ENCODE measurements at regions not wholly inside any gene's neighbourhood (a gene's known extent, or its start where the extent isn't known, plus 50 kb on each side); places are given as distances from the start of the nearest gene placed in this dataset.

GRCh38 chr7:131619336-131620305 is 63.2 kb upstream of the PODXL start:
- ChIA-PET CTCF (interaction anchor here (0.9 to 2.3 kb wide), 4 partner anchors 14 to 78 kb away, joined by 3 to 13 read pairs (median 3); no protein-coding TSS in a partner anchor), POLR2A (no interaction called here)
- peak overlapping the region; percentile 56; the same call in 1 of the 2 replicates for H2AFZ ChIP-seq (ENCODE audit: low read depth)
- H3F3A ChIP-seq (replicated peaks; ENCODE audit: insufficient read depth) = peaks cover 29% of the 10 kb centered on the region
- H3K36me3 ChIP-seq (replicated peaks in 1 of 2; ENCODE audit: control insufficient read depth in 1 of 2, insufficient read depth in 2 of 2, low read length in 1 of 2) = no peaks in the 10 kb centered on the region
- 86% methylated on average over 9 of the region's 10 CpGs for WGBS (ENCODE audit: low lambda C conversion rate)
- H3K9me2 ChIP-seq = no peaks in the 10 kb centered on the region
- H3K4me3 ChIP-seq (ENCODE audit: low read depth in 2 of 2, low read length in 1 of 2) = no peak overlapping the region
- H3K9ac ChIP-seq = peak overlapping the region; percentile 22; the same call in 1 of the 2 replicates
- DNase-seq = no peak
- H3K4me1 ChIP-seq (ENCODE audit: control insufficient read depth in 1 of 2, insufficient read depth in 2 of 2, low read depth in 1 of 2, low read length in 1 of 2) = peaks cover 14 to 24% of the 10 kb centered on the region in 2 experiments; a peak in 3 of 4 replicates
- peak overlapping the region in 1 of 2 experiments; percentile 57; a peak in 2 of 4 replicates for H3K27ac ChIP-seq (ENCODE audit: low read depth in 2 of 2, low read length in 1 of 2)
- no peaks in the 10 kb centered on the region for H3K27me3 ChIP-seq (ENCODE audit: insufficient read depth)
- TF ChIP-seq NFIC (IDR thresholded peaks at IDR 0.05; ENCODE audit: borderline replicate concordance) = no peak
- no peak for TF ChIP-seq PBX3 (IDR thresholded peaks at IDR 0.05)
- no peak for TF ChIP-seq GATA2 (CRISPR knock-in tag; IDR thresholded peaks at IDR 0.05)
- TF ChIP-seq JUND (IDR thresholded peaks at IDR 0.05) = no peak
- no peak for TF ChIP-seq FOSL2 (IDR thresholded peaks at IDR 0.05; ENCODE audit: borderline replicate concordance, low read depth)
- no peak for TF ChIP-seq MXI1 (IDR thresholded peaks at IDR 0.05; ENCODE audit: low read depth, low read length)
- no peak for TF ChIP-seq MAX (IDR thresholded peaks at IDR 0.05; ENCODE audit: low read depth)
- TF ChIP-seq IRF3 (IDR thresholded peaks at IDR 0.05; ENCODE audit: low read depth, low read length) = no peak
- no peak for TF ChIP-seq SIN3A (IDR thresholded peaks at IDR 0.05; ENCODE audit: borderline replicate concordance, low read depth, low read length)
- TF ChIP-seq RFX5 (IDR thresholded peaks at IDR 0.05; ENCODE audit: low read length) = no peak
- no peak for TF ChIP-seq RXRA (IDR thresholded peaks at IDR 0.05; ENCODE audit: borderline replicate concordance, low read depth)
- no peak for TF ChIP-seq RAD21 (IDR thresholded peaks at IDR 0.05; ENCODE audit: low read length)
- TF ChIP-seq SMC3 (IDR thresholded peaks at IDR 0.05; ENCODE audit: low read depth, low read length) = no peak
- no peak for TF ChIP-seq TCF12 (IDR thresholded peaks at IDR 0.05)
- H3K9me3 ChIP-seq = no peaks in the 10 kb centered on the region
- no peaks in the 10 kb centered on the region for H4K20me1 ChIP-seq (ENCODE audit: insufficient read depth)
- no peaks in the 10 kb centered on the region; the same call in 1 of the 2 replicates for H3K79me2 ChIP-seq (ENCODE audit: insufficient read depth)
- H3K4me2 ChIP-seq = peak overlapping the region; percentile 6; the same call in 1 of the 2 replicates

- 87% methylated on average over 5 of the region's 5 CpGs for WGBS (ENCODE audit: low lambda C conversion rate)
- Histone ChIP-seq H3K4me2 (no peak overlapping the region), H3K9ac (no peak overlapping the region), H3K36me3 (replicated peaks in 1 of 2; ENCODE audit: control insufficient read depth in 1 of 2, insufficient read depth in 2 of 2, low read length in 1 of 2) (no peaks in the 10 kb centered on the region), H3K4me3 (ENCODE audit: low read depth in 2 of 2, low read length in 1 of 2) (no peak overlapping the region), H2AFZ (ENCODE audit: low read depth) (no peak overlapping the region), H4K20me1 (ENCODE audit: insufficient read depth) (no peaks in the 10 kb centered on the region), H3K9me3 (no peaks in the 10 kb centered on the region), H3K9me2 (no peaks in the 10 kb centered on the region), H3F3A (replicated peaks; ENCODE audit: insufficient read depth) (peaks cover 28% of the 10 kb centered on the region), H3K79me2 (ENCODE audit: insufficient read depth) (no peaks in the 10 kb centered on the region), H3K4me1 (ENCODE audit: control insufficient read depth in 1 of 2, insufficient read depth in 2 of 2, low read depth in 1 of 2, low read length in 1 of 2) (peaks cover 14 to 24% of the 10 kb centered on the region in 2 experiments; a peak in 3 of 4 replicates), H3K27ac (ENCODE audit: low read depth in 2 of 2, low read length in 1 of 2) (0 out of 4 replicates have a peak overlapping the region, but pooled peaks of 1 of the 2 experiments have one; percentile 3), H3K27me3 (ENCODE audit: insufficient read depth) (no peaks in the 10 kb centered on the region)
- ChIA-PET POLR2A (no interaction called here), CTCF (interaction anchor here (1.2 kb wide), 2 partner anchors 74 to 105 kb away, joined by 3 to 4 read pairs; no protein-coding TSS in a partner anchor)
- no peak for DNase-seq
- TF ChIP-seq IRF3 (IDR thresholded peaks at IDR 0.05; ENCODE audit: low read depth, low read length) = no peak
- TF ChIP-seq GABPA (IDR thresholded peaks at IDR 0.05; ENCODE audit: low read depth) = no peak
- no peak for TF ChIP-seq RAD21 (IDR thresholded peaks at IDR 0.05; ENCODE audit: low read length)
- TF ChIP-seq RXRA (IDR thresholded peaks at IDR 0.05; ENCODE audit: borderline replicate concordance, low read depth) = no peak
- TF ChIP-seq FOSL2 (IDR thresholded peaks at IDR 0.05; ENCODE audit: borderline replicate concordance, low read depth) = no peak
These were observed 62.0 kb upstream of the PODXL start for GRCh38 chr7:131618391-131618790.

Measured in SK-N-SH (cell line).